ENCODE measurements at regions not wholly inside any gene's neighbourhood (a gene's known extent, or its start where the extent isn't known, plus 50 kb on each side); places are given as distances from the start of the nearest gene placed in this dataset.

- no peaks in the 10 kb centered on the region for H4K20me1 ChIP-seq (ENCODE audit: insufficient read depth)
- H3K4me3 ChIP-seq (IDR thresholded peaks at IDR 0.05; ENCODE audit: insufficient read depth, low read depth, low read length) = no peak overlapping the region
- no peak overlapping the region for H3K4me2 ChIP-seq
- H3K9ac ChIP-seq = no peak overlapping the region
- no peak for TF ChIP-seq CTCF (conservative IDR thresholded peaks at IDR 0.05; ENCODE audit: low read depth, low read length)
- H3K79me2 ChIP-seq (ENCODE audit: insufficient read depth, low read depth) = no peaks in the 10 kb centered on the region
- no peak overlapping the region for H2AFZ ChIP-seq (ENCODE audit: low read depth)
- no peak overlapping the region for H3K27ac ChIP-seq
- H3K36me3 ChIP-seq (ENCODE audit: insufficient read depth) = no peaks in the 10 kb centered on the region
- peaks cover 6% of the 10 kb centered on the region for H3K4me1 ChIP-seq (ENCODE audit: low read depth, poor library complexity, severe bottlenecking)
- H3K27me3 ChIP-seq (ENCODE audit: insufficient read depth, low read depth) = no peaks in the 10 kb centered on the region
Measured at GRCh38 chr5:71891856-71892255, 172.8 kb downstream of the CARTPT start.

- no peak for TF ChIP-seq CTCF (conservative IDR thresholded peaks at IDR 0.05; ENCODE audit: low read depth, low read length)
- H3K4me1 ChIP-seq (ENCODE audit: low read depth, poor library complexity, severe bottlenecking) = no peaks in the 10 kb centered on the region
- no peak overlapping the region for H3K9ac ChIP-seq
- no peak overlapping the region for H3K4me3 ChIP-seq (IDR thresholded peaks at IDR 0.05; ENCODE audit: insufficient read depth, low read depth, low read length)
- H3K27me3 ChIP-seq (ENCODE audit: insufficient read depth, low read depth) = no peaks in the 10 kb centered on the region
- H3K4me2 ChIP-seq = no peak overlapping the region
- no peak overlapping the region for H2AFZ ChIP-seq (ENCODE audit: low read depth)
- no peaks in the 10 kb centered on the region for H3K36me3 ChIP-seq (ENCODE audit: insufficient read depth)
- no peaks in the 10 kb centered on the region for H3K79me2 ChIP-seq (ENCODE audit: insufficient read depth, low read depth)
- no peaks in the 10 kb centered on the region for H4K20me1 ChIP-seq (ENCODE audit: insufficient read depth)
- no peak overlapping the region for H3K27ac ChIP-seq
Measured at GRCh38 chr5:71892641-71893365, 173.7 kb downstream of the CARTPT start.

GRCh38 chr5:71893451-71893850 lies 174.4 kb downstream of the CARTPT start:
- Histone ChIP-seq H3K9ac (no peak overlapping the region), H3K79me2 (ENCODE audit: insufficient read depth, low read depth) (no peaks in the 10 kb centered on the region), H3K4me3 (IDR thresholded peaks at IDR 0.05; ENCODE audit: insufficient read depth, low read depth, low read length) (no peak overlapping the region), H2AFZ (ENCODE audit: low read depth) (no peak overlapping the region), H3K4me1 (ENCODE audit: low read depth, poor library complexity, severe bottlenecking) (no peaks in the 10 kb centered on the region), H3K4me2 (no peak overlapping the region), H3K27me3 (ENCODE audit: insufficient read depth, low read depth) (no peaks in the 10 kb centered on the region), H3K36me3 (ENCODE audit: insufficient read depth) (no peaks in the 10 kb centered on the region), H4K20me1 (ENCODE audit: insufficient read depth) (no peaks in the 10 kb centered on the region), H3K27ac (no peak overlapping the region)
- TF ChIP-seq CTCF (conservative IDR thresholded peaks at IDR 0.05; ENCODE audit: low read depth, low read length) = no peak

GRCh38 chr5:71894091-71894490 lies 175.0 kb downstream of the CARTPT start:
- no peak overlapping the region for H2AFZ ChIP-seq (ENCODE audit: low read depth)
- no peak overlapping the region for H3K4me3 ChIP-seq (IDR thresholded peaks at IDR 0.05; ENCODE audit: insufficient read depth, low read depth, low read length)
- no peak overlapping the region for H3K27ac ChIP-seq
- no peak for TF ChIP-seq CTCF (conservative IDR thresholded peaks at IDR 0.05; ENCODE audit: low read depth, low read length)
- no peaks in the 10 kb centered on the region for H3K79me2 ChIP-seq (ENCODE audit: insufficient read depth, low read depth)
- H3K27me3 ChIP-seq (ENCODE audit: insufficient read depth, low read depth) = no peaks in the 10 kb centered on the region
- no peaks in the 10 kb centered on the region for H4K20me1 ChIP-seq (ENCODE audit: insufficient read depth)
- no peak overlapping the region for H3K9ac ChIP-seq
- H3K4me2 ChIP-seq = no peak overlapping the region
- H3K4me1 ChIP-seq (ENCODE audit: low read depth, poor library complexity, severe bottlenecking) = no peaks in the 10 kb centered on the region
- no peaks in the 10 kb centered on the region for H3K36me3 ChIP-seq (ENCODE audit: insufficient read depth)

Measured in KMS-11 (cell line).